HT-29 (cell line): ENCODE measurements at regions not wholly inside any gene's neighbourhood (a gene's known extent, or its start where the extent isn't known, plus 50 kb on each side); places are given as distances from the start of the nearest gene placed in this dataset.
"Not testable (repeated sequence)": the region's sequence is repeated elsewhere in the genome, so short reads cannot be mapped to it uniquely, and the experiment has no call there.

Source experiments
- DNase-seq: peaks from one replicate; pipeline ENCODE4 v3.0.0-alpha.2; 2015; ENCODE audit warnings: low spot score

DNA sequence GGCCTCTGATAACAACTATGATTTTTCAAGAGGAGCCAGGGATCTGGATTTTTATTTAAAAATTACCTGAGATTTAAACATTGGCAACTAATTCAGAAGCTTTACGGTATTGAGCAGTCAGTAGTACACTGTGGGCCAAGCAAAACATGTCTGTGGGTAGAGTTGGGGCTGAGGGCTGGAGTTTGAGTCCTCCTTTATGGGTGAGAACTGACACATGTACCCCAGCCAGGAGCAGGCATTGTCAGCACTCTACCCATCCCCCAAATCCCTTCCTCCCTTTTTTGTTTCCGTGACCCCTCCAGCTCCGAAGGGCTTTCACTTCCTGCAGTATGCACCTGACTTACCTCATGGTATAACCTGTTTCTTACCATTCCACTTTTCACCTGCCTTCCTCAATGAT lies 131.4 kb downstream of the SNX5 start:
- DNase-seq: no peak

DNA sequence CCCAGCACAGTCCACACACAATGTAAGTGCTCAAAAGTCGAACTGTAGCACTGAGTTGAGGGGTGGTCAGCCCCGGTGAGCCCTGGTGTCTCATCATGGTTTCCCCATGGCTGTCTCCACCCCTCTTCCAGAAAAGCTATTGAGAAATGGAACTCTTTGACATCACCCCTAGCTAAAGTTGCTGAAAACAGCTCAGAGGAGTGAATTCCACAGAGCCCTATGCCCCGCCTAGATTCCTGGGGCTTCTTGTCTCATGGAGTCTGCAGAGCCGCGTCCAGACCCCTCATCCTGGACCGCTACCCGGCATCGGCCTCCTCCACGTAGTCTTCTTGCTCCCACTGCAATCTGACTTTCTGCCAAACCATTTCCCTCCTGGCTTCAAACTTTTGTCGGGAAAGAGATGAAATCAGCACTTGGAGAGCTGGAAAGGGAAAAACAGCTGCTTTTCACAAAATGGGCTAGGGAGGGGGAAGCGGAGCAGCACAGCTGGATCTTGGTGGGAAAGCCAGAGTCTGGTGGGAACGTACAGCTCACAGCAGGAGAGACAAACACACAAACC lies 132.2 kb downstream of the SNX5 start:
- no peak for DNase-seq

DNA sequence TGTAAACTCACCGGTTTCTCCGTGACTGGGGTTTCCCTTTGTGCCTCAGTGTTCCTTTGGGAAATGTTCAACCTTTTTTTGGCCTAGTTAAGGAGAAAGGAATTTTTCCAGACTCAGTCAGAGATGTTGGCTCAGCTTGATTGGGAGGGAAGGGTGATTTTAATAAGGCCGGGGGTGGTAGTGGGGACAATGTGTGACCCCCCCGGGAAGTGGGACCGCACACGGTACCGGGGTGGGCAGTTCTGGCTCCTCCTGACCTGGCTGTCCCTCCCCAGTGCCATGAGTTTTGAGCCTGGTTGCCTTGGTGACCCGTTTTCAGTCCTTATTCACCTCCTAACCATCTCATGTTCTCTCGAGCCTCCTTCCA lies 132.7 kb downstream of the SNX5 start:
- DNase-seq: no peak

DNA sequence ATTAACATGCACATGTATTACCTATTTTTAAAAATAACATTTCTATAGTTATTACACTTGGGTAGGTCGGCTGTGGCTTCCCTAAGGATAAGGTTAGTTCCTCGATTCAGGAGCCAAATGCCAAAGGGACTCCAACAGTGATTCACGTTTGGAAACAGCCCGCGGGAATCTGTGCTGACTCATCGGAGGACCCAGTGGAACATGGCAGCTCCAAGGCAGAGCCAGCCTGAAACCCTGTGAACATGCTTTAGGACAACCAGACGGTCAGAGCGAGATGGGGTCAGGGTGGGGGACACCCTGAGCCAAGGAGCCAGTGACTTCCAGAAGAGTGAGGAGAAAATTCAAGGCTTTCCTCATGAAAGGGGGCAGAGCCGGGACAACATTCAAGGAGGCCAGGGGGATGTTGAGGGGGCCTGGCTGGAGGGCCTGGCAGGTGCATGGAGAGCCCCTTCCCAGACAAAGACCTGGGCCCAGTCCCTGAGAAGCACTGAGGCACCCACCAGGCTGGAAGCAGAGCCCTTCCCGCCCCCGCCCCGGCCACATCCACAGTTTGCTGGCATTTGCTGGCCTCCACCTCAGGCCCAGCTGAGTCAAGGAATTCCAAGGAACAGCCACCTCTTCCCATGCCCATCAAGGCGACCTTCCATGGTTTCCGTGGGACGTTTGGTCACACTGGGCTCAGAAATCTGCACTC lies 133.2 kb downstream of the SNX5 start:
- DNase-seq: no peak

DNA sequence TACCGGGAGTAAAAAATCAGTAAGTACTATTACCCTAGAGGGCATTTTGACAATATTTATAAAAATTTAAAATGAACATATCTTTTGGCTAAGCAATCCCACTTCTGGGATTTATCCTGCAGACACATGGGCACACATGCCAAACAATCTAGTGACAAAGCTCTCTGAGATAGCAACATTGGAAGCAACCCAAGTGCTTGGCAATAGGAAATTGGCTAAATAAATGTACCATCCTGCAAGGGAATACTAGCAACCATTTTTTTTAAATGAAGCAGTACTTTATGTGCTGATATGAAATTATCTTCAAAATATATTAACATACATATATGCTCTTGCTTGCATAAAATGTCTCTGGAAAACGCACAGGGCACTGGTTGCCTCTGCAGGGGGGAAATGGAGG lies 133.8 kb downstream of the SNX5 start:
- DNase-seq: no peak

DNA sequence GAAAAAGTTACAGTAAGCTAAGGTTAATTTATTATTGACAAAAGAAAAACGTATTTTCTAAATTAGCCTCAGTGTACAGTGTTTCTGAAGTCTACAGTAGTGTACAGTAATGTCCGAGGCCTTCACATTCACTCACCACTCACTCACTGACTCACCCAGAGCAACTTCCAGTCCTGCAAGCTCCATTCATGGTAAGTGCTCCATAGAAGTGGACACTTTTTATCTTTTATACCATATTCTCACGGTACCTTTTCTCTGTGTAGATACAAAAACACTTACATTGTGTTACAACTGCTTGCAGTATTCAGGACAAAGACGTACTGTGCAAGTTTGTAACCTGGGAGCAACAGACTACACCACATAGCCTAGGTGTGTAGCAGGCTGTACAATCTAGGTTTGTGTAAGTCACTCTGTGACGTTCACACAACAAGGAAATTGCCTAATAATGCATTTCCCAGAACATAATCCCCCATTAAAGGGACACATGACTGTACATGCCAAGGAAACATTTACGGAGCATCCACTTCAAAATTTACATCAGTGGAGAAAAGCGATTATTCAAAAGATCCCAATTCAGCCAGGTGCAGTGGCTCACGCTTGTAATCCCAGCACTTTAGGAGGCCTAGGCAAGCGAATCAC lies 133.4 kb downstream of the BANF2 start:
- no peak for DNase-seq

DNA sequence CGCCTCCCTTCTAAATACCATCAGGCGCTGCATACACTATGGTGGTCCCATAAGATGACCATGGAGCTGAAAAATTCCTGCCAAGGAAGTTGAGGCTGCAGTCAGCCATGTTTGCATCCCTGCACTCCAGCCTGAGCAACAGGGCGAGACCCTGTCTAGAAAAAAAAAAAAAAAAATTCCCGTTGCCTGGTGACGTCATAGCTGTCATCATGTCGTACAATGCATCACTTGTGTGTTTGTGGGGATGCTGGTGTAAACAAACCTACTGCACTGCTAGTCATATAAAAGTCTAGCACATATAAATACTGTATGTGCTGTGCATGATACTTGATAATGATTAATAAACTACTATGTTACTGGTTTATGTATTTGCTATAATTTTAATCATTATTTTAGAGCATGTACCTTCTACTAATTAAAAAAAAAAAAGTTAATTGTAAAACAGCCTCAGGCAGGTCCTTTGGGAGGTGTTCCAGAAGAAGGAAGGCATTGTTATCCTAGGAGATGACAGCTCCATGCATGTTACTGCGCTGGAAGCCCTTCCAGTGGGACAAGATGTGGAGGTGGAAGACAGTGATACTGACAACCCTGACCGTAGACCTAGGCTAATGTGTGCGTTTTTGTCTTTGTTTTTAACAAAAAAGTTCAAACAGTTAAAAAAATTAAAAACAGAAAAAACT lies 132.6 kb downstream of the BANF2 start:
- DNase-seq: no peak

DNA sequence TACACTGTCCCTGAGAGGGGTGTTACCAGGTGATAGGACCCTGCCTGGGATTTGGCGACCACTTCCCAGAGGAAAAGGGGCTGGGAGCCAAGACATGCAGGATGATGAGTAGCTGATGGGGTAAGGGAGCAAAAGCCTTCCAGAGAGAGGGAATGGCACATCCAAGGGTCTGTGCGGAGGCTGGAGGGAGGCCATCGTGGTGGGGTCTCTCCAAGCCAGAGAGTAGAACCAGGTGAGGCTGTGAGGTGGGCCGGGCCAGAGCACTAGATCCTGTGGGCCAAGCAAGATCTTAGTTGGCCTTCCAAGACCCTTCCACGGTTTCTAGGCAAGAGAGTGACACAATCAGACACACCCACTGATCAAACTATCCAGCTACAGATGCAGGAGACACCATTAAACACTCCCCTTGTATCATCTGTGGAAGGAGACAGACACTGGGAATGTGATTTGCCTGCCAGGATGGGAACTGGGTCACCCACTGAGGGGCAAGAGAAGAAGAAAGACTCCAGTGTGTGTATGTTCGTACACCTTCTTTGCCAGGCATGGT lies 128.9 kb downstream of the BANF2 start:
- DNase-seq: no peak

DNA sequence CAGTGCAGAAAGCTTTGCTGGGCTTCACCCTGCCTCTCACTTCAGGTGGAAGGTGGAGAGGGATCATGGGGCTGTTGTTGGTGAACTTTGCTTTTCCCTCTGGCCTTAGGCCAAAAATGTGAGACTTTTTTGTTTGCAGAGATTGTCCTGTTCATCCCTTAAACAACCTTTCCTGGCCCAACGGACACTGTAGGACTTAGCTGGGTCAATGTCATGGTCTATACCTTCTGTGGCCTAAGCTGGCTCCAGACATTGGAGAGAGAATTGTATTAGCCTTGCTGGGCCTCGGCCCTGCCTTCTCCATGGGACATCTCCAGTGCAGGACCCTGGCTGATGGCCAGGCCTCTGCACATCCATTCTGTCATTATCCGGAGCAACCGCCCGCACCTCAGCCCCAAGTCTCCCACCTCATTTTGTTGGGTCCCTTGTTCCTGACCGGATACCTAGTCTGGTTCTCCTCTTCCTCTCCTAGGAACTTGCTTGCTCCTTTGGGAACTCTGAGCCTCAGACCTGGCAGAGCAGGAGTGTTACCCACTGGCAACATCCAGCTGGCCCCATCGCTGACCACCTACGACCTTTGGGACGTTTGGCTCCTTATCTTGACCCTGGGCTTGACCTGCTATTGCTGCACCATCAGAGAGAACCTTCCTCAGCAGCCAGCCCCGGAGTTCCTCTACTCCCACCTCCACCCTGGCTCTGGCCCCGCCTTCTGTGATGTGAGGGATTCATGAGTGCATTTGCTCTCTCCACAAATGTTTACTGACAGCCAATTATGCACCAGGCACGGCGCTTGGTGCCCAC lies 128.2 kb downstream of the BANF2 start:
- no peak for DNase-seq

DNA sequence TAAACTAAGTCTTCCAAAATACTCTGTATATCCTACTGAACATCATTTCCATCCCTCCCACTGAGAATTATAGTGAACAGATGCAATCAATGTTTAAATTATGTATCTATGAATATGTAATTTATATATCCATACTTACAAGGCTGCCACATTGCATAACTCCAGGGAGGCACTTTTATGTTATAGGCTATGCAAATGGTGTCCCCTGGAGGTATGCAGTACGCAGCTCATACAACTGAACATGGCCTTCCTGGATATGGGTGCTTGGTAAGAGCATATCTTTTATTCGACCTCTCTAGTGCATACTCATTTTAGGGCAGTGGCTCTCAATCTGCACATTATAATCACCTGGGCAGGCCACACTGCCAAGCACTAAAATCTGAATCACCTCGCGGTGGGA lies 127.3 kb downstream of the BANF2 start:
- DNase-seq: no peak

DNA sequence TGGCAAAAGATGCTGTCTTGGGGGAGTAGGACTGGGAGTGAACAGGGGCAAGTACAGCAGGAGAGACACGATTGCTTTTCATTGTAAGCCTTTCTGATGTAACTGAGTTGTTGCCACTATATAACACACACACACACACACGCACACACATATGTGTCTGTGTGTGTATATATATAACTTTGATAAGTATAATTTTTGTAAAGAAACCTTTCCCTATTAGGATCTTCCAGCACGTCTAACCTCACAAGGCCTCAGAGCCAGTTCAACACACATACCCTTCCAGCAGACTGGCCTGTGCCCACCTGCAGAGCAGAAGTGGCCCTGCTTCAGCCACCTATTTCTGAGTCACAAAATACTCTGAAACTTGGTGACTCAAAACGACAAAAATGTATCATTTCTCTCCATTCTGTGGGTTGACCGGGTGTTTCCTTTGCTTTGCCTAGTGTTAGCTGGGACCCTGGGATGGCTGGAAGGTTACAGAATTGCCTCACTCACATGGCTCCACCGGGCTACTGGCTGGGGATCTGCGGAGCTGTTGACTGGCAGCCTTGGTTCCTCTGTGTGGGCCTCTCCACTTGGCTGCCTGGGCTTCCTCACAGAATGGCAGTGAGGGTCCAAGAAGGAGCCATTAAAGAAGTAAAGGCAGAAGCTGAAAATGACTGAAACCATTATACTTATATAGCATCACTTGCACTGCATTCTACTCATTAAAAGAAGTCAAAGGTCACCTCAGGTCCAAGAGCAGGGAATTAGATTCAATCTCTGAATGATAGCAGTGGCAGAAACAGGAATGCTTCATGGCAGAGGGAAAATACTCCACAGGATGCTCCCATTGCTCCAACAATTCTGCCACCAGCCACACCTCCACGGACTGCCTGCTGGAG lies 126.4 kb downstream of the BANF2 start:
- no peak for DNase-seq

DNA sequence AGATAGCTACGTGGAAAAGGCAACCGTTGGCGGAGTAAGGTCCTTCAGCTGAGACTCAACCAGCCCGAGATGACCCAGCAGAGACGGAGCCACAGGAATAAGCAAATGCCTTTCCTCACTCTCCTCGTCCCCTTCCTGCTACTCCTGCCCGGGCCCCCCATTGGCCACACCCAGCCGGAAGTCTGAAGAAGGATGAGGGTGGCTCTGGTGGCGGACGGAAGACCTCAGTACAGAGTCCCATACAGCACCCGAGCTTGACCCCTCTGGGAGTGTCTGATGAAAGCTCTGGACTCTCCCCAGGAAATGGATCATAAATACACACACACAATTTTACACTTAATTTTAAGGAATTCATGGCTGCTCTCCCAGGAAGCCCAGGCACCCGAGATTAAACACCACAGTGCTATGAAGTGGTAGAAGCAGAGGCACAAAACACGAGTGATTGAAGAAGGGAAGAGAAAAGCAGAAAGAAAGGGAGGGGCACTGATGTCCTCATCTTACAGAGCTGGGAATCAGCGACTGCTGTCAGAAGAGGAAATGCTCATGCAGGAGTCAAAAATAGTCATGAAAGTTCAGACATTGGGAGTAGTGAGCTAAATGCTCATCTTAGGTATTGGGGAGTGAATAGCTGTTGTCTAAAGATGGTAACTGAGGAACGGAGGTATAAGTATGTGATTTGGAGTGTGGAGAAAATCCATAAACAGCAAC lies 125.6 kb downstream of the BANF2 start:
- no peak for DNase-seq

DNA sequence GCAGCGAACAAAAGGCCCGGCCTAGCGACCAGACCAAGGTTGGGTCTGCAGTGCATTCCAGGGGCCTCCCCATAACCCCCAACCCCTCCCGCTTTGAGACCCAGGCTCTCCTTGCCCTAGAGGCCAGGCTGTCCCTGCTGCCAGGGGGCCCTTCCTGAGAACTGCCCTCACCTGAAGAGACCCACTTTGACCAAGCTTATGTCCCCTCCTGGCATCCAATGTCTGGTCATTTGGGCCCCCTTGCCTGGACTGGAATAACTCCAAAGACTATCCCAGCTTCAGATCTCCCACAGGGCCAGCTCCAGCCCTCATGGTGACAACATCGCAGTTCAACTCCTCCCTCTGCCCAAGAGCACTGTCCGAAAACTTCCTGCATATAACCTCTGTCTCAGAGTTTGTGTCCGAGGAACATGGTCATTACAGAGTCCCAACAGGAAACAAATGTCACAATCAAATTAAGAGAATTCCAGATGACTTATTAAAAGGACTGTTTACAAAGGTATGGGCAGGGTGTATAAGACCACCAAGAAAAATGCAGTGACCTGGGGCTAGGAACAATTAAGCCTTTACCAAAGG lies 125.0 kb downstream of the BANF2 start:
- no peak for DNase-seq

DNA sequence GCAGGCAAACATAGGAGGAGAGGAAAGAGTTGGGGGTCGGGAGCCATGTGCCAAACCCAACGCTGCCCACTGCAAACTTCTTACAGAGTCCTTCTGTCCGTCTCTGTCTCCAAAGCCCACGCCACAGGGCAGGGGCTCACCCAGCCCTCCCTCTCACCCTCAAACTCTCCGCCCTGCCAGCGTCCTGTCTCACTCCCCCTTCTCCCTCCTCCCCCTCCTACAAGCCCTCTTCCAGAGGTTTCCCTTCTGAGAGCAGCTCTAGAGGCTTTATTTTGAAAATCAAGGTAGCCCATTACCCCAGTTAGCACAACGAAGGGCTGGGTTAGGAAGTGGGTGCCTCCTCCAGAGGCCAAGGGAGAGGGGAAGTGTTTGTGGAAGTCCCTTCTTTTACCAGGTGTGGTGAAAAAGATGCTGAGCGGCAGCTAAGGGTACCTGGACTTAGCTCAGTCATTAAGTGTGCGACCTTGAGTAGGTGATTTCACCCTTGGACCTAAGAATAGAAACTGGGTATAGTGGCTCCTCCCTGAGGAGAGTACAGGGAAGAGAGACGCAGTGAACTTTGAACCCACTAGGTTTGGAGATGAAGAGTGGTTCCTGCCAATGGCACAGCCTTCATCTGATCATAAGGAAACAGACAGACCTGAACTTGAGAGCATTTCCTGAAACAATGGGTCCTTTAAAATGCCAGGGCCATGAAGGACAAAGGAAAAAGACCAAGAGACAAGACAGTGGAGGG lies 123.8 kb downstream of the BANF2 start:
- DNase-seq: peak; percentile 26

DNA sequence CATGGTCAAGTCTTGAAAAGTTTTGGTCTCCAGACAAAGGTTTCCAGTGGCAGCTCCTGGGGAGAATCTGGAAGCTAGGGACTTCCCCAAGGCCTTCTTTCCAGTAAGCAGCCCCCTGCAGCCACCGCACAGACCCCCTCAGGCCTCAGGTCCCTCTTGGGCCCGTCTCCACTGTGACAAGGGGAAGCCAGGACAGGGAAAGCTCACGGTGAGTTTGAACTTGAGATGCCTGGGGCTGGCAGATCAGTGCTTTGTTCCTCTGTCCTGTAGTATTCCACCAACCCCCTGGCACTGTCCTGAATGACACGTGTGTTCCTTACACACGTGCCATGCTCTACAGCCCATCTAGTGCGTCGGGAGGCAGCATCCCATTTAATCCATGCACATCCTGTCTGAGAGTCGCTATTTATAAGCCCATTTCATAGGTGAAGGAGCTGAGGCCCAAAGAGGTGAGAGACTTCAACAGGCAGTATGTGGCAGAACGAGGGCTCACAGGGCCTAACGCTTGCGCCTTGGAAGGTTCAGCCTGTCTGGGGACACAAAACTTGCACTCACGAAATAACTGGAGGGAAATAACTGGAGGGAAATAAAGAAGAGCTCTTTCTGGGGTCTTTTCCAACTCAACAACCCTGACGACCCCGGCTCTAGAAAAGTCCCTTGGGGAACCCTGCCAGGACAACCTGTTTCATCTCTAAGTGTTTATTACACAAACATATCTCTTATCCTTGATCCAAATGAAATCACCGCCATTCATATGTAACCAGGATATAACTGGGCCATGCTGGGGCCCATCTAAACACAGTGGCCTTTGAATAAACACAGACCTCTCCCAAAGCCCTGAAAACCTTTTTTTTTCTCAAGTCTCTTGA lies 123.0 kb downstream of the BANF2 start:
- DNase-seq: no peak

DNA sequence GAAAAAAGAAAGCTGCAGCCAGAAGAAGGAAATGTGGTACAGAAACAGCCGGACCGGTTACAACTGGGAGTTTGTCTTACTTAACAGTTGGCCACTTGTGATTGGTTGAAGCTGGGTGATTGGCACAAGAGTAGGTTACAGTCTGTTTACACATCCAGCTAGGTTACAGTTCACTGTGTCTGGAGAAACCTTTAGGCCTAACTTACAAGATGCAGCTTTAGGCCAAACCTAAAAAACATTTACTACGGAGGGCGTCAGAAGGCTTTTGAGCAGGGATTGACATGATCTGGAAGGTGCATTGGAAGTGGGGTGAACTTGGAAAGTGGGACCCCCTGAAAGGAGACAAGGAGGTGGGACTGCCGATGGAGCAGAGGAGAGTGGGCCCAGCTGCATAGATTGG lies 122.3 kb downstream of the BANF2 start:
- peak; percentile 54 for DNase-seq

DNA sequence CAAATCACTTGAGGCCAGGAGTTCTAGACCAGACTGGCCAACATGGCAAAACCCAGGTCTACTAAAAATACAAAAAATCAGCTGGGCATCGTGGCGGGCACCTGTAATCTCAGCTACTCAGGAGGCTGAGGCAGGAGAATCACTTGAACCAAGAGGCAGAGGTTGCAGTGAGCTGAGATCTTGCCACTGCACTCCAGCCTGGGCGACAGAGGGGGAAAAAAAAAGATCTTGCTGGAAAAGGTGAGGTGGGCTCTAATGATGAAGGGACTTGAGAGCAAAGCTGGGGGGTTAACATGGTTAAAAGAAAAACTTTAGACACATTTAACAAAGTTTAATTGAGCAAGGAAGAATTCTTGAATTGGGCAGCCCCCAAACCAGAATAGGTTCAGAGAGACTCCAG lies 121.8 kb downstream of the BANF2 start:
- DNase-seq: not testable (repeated sequence)
